Dedifferentiated amniotic fluid mesenchymal stem cell (primary cell): ENCODE measurements at regions not wholly inside any gene's neighbourhood (a gene's known extent, or its start where the extent isn't known, plus 50 kb on each side); places are given as distances from the start of the nearest gene placed in this dataset.
A peak's percentile ranks its signal among the peaks of the same experiment; 100 is the strongest.
"Not testable (repeated sequence)": the region's sequence is repeated elsewhere in the genome, so short reads cannot be mapped to it uniquely, and the experiment has no call there.

Experiments used
- DNase-seq: peaks from one replicate; pipeline ENCODE4 v3.0.0-alpha.2; 2016; ENCODE audit errors: extremely low spot score

GRCh38 chr6:47180633-47181032, 129.1 kb downstream of the TNFRSF21 start:
- no peak for DNase-seq

GRCh38 chr6:47179286-47179685, 130.4 kb downstream of the TNFRSF21 start:
- DNase-seq, result no peak

- DNase-seq, result no peak
These were observed 133.5 kb upstream of the ADGRF1 start for GRCh38 chr6:47175656-47176055.

GRCh38 chr6:47174502-47175023, 132.4 kb upstream of the ADGRF1 start:
- no peak for DNase-seq

- not testable (repeated sequence) for DNase-seq
These were observed 131.9 kb upstream of the ADGRF1 start for GRCh38 chr6:47174063-47174462.

GRCh38 chr6:47173145-47173544, 131.0 kb upstream of the ADGRF1 start:
- DNase-seq, result not testable (repeated sequence)

- DNase-seq, result no peak
These were observed 128.4 kb upstream of the ADGRF1 start for GRCh38 chr6:47170617-47170947.

- DNase-seq, result no peak
These were observed 127.9 kb upstream of the ADGRF1 start for GRCh38 chr6:47169785-47170616.

- DNase-seq, result peak; percentile 98
These were observed 126.0 kb upstream of the ADGRF1 start for GRCh38 chr6:47168180-47168579.

GRCh38 chr6:47165918-47166317, 123.8 kb upstream of the ADGRF1 start:
- DNase-seq, result no peak

GRCh38 chr6:47164877-47165276, 122.7 kb upstream of the ADGRF1 start:
- no peak for DNase-seq

- no peak for DNase-seq
These were observed 121.4 kb upstream of the ADGRF1 start for GRCh38 chr6:47163536-47163935.

GRCh38 chr6:47162793-47163192, 120.7 kb upstream of the ADGRF1 start:
- DNase-seq, result no peak

- no peak for DNase-seq
These were observed 120.1 kb upstream of the ADGRF1 start for GRCh38 chr6:47162231-47162630.

- no peak for DNase-seq
These were observed 119.1 kb upstream of the ADGRF1 start for GRCh38 chr6:47161176-47161687.

GRCh38 chr6:47160702-47161101, 118.6 kb upstream of the ADGRF1 start:
- no peak for DNase-seq

GRCh38 chr6:47159763-47160162, 117.6 kb upstream of the ADGRF1 start:
- no peak for DNase-seq

GRCh38 chr6:47157653-47158219, 115.6 kb upstream of the ADGRF1 start:
- no peak for DNase-seq

GRCh38 chr6:47157063-47157462, 114.9 kb upstream of the ADGRF1 start:
- no peak for DNase-seq

- DNase-seq, result no peak
These were observed 114.1 kb upstream of the ADGRF1 start for GRCh38 chr6:47156196-47156595.

- DNase-seq, result no peak
These were observed 111.2 kb upstream of the ADGRF1 start for GRCh38 chr6:47153404-47153755.

- DNase-seq, result no peak
These were observed 110.7 kb upstream of the ADGRF1 start for GRCh38 chr6:47152666-47153403.
